Astrocyte of the spinal cord (primary cell): ENCODE measurements at regions not wholly inside any gene's neighbourhood (a gene's known extent, or its start where the extent isn't known, plus 50 kb on each side); places are given as distances from the start of the nearest gene placed in this dataset.

ENCODE experiments used
- DNase-seq: peaks from one replicate; pipeline ENCODE4 v3.0.0; 2011; ENCODE audit warnings: low read depth, low spot score
- H3K4me3 ChIP-seq: 2 replicates; pipeline ENCODE4 v1.5.1; 2011; ENCODE audit warnings: low read depth, mild to moderate bottlenecking, low read length, moderate library complexity
- in situ Hi-C: cut with HindIII; loops from 2 replicates; pipeline ENCODE4 v1.10.0; 2017; ENCODE audit warnings: low sequenced_read_pairs
- TF ChIP-seq, protein P1 (sequence below): IDR thresholded peaks from 2 replicates; pipeline ENCODE4 v1.5.1; 2012; ENCODE audit warnings: low read depth, mild to moderate bottlenecking, low read length, inconsistent platforms

DNA sequence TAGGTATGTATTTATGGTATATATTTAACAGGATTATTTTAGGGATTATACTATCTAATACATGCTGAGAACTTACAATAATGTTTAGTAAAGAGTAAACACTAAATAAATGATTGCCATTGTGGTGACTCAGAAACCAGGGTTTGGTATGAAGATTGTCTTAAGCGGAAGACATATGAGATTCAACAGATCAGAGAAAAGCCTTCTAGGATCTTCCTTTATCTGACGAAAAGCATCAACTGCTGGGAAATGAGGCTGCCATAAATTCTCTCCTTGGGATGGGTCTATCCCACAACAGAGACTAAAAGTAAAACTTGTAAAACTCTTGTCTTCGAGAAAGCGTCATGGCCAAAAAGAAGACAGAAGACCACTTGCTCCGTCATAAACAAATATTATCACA lies 1352.2 kb upstream of the EPHA6 start:
- in situ Hi-C loops, result no loop called here
- H3K4me3 ChIP-seq, result no peak overlapping the region
- TF ChIP-seq, protein P1, sequence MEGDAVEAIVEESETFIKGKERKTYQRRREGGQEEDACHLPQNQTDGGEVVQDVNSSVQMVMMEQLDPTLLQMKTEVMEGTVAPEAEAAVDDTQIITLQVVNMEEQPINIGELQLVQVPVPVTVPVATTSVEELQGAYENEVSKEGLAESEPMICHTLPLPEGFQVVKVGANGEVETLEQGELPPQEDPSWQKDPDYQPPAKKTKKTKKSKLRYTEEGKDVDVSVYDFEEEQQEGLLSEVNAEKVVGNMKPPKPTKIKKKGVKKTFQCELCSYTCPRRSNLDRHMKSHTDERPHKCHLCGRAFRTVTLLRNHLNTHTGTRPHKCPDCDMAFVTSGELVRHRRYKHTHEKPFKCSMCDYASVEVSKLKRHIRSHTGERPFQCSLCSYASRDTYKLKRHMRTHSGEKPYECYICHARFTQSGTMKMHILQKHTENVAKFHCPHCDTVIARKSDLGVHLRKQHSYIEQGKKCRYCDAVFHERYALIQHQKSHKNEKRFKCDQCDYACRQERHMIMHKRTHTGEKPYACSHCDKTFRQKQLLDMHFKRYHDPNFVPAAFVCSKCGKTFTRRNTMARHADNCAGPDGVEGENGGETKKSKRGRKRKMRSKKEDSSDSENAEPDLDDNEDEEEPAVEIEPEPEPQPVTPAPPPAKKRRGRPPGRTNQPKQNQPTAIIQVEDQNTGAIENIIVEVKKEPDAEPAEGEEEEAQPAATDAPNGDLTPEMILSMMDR, result no peak
- DNase-seq, result no peak

DNA sequence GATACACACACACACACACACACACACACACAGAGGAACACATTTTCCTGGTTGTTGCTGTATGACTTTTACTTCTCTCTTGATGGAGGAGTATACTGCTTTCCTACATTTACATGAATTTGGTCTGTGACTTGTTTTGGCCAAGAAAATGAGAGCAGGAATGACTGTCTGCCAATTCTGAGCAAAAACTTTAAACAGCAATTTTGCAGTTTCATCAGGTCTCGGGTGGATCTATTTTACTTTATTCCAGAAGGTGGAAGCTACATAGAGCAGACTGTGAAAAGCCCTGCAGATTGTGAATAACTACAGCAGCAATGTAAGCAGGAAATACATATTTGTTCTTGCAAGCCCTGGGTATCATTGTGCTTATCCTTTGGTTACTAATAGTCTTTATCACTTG lies 1350.0 kb upstream of the EPHA6 start:
- TF ChIP-seq, protein P1, result no peak
- in situ Hi-C loops, result no loop called here
- H3K4me3 ChIP-seq, result no peak overlapping the region
- DNase-seq, result no peak

DNA sequence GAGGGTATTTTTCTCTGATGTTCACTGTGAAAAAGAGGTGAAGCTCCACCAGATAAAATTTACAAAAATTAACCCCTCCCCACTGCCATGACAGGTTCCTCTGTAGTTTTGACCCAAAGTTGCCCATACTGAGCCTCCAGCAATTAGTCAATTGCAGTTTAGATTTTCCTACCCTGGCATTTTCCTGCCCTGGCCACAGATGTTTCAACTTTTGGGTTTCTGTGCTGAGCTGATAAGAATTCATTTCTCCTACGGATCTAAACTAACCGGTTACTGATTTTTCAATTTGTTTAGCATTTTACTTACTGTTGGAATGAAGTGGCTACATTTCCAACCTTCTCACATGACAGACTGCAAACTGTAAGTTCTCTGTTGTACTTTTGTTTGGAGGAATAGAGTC lies 1346.1 kb upstream of the EPHA6 start:
- in situ Hi-C loops, result no loop called here
- TF ChIP-seq, protein P1, result no peak
- no peak for DNase-seq
- no peak overlapping the region for H3K4me3 ChIP-seq

DNA sequence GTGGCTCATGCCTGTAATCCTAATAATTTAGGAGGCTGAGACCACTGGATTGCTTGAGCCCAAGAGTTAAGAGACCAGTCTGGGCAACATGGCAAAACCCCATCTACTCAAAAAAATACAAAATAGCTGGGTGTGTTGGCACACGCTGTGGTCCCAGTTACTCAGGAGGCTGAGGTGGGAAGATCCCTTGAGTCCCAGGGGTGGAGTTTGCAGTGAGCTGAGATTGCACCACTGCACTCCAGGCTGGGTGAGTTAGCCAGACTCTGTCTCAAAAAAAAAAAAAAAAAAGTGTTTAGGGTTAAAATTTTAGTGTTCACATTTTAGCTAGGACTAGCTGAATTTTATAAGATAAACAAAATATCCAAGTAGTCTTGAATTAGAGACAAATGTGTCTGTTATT lies 1340.1 kb upstream of the EPHA6 start:
- H3K4me3 ChIP-seq, result no peak overlapping the region
- DNase-seq, result no peak
- in situ Hi-C loops, result no loop called here
- TF ChIP-seq, protein P1, result no peak

DNA sequence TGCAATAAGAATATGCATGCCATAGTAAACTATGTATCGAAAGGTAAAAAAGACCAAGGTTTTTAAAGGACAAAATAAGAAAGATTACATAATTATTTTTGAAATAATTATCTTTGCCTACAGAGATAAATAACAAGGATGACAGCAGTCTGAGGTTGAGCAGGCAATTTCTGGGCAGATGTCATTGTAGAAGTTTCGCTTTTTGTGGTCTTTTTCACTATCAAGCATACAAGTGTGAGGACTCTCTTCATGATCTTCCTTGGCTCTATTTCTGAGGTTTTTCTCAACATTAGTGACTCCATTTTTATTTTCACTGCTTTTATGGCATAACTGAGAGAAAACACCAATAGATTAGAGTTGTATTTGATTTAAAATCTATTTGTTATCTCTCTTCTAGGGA lies 1337.9 kb upstream of the EPHA6 start:
- in situ Hi-C loops, result no loop called here
- no peak for DNase-seq
- TF ChIP-seq, protein P1, result no peak
- H3K4me3 ChIP-seq, result no peak overlapping the region

DNA sequence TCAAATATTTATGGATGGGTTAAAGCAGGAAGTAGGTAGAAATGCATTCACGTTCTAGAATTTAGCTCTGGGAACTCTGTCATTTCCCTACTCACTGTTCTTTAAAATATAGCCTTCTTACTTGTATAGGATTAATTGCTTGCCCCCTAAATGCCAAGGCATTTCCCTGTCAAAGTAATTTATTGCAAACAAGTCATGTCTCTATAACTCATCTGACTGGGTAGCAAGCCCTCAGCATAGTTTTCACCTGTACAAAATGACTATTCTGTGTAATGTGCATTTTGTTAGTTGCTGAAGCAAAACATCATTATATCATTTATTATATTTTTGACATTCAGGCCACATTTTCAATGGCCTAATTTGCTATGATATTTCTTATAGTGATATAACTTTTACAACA lies 1308.2 kb upstream of the EPHA6 start:
- no peak for DNase-seq
- no peak overlapping the region for H3K4me3 ChIP-seq
- TF ChIP-seq, protein P1, result no peak
- in situ Hi-C loops, result no loop called here

DNA sequence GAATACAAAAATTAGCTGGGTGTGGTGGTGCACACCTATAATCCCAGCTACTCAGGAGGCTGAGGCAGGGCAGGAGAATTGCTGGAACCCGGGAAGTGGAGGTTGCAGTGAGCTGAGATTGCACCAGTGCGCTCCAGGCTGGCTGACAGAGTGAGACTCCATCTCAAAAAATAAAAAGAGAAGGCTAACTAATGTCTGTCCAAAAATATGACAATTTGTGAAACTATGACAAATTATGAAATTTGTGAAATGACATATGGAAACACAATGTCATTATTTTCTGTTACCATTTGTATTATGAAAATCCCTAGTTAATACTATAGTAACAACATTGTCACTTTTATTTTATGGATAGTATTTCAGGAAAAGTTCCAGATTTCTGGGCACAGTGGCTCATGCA lies 1306.3 kb upstream of the EPHA6 start:
- TF ChIP-seq, protein P1, result no peak
- no peak for DNase-seq
- no peak overlapping the region for H3K4me3 ChIP-seq
- in situ Hi-C loops, result no loop called here
